ENCODE measurements at regions not wholly inside any gene's neighbourhood (a gene's known extent, or its start where the extent isn't known, plus 50 kb on each side); places are given as distances from the start of the nearest gene placed in this dataset.

GRCh38 chr1:63142001-63142400, 180.4 kb upstream of the FOXD3 start:
- TF ChIP-seq CTCF (IDR thresholded peaks at IDR 0.05), result no peak
- no peak for TF ChIP-seq EZH2 (IDR thresholded peaks at IDR 0.05; ENCODE audit: borderline replicate concordance, insufficient read depth, low read depth, low read length, poor library complexity, severe bottlenecking)

Measured in B cell (primary cell).